A549 (cell line): ENCODE measurements at regions not wholly inside any gene's neighbourhood (a gene's known extent, or its start where the extent isn't known, plus 50 kb on each side); places are given as distances from the start of the nearest gene placed in this dataset.

Experiments used
- small RNA-seq, 6 experiments: library from RNA; depleted of rRNA; stranded (forward); fragments of <200 nt; gene quantifications; one replicate each; pipeline ENCODE3, GENCODE V24; 2012

Small RNA genes lying in the stretch of these regions (small RNA-seq; reads per million reads assigned to genes)
- gene RF00019 (0 reads per million in 6 experiments), gene RN7SKP107 (0 reads per million in 6 experiments)
